OCI-LY3 (cell line): ENCODE measurements at regions not wholly inside any gene's neighbourhood (a gene's known extent, or its start where the extent isn't known, plus 50 kb on each side); places are given as distances from the start of the nearest gene placed in this dataset.

Experiments
- H2AFZ ChIP-seq: fragments of 200-600, 300-600 bp; shearing (Covaris generic); 2 replicates; pipeline ENCODE4 v1.6.0; 2014; ENCODE audit warnings: antibody characterized with exemption, low read depth, low read length
- H3K27ac ChIP-seq: fragments of 200-600, 300-600 bp; sonication (generic); 2 replicates; pipeline ENCODE4 v1.5.1; 2014; ENCODE audit warnings: mild to moderate bottlenecking, low read length, moderate library complexity, mixed read lengths
- H3K27me3 ChIP-seq: fragments of 200-600, 300-600 bp; sonication (generic); 2 replicates; pipeline ENCODE4 v1.6.1; 2014; ENCODE audit warnings: low read depth, low read length, mixed read lengths
- H3K36me3 ChIP-seq: fragments of 200-600, 300-600 bp; sonication (generic); replicated peaks from 2 replicates; pipeline ENCODE3; 2014; ENCODE audit warnings: low read depth, low read length, mixed read lengths
- H3K4me1 ChIP-seq: fragments of 300-600, 200-600 bp; sonication (generic); 2 replicates; pipeline ENCODE4 v1.6.1; 2014; ENCODE audit warnings: low read length, mixed read lengths
- H3K4me2 ChIP-seq: fragments of 200-600, 300-600 bp; sonication (generic); 2 replicates; pipeline ENCODE4 v1.6.1; 2014; ENCODE audit warnings: low read length, mixed read lengths
- H3K4me3 ChIP-seq: fragments of 300-600, 200-600 bp; sonication (generic); 2 replicates; pipeline ENCODE4 v1.5.1; 2014; ENCODE audit warnings: antibody characterized with exemption, mild to moderate bottlenecking, low read length, moderate library complexity
- H3K79me2 ChIP-seq: fragments of 300-600, 200-600 bp; shearing (Covaris generic); 2 replicates; pipeline ENCODE4 v1.6.1; 2014; ENCODE audit warnings: mild to moderate bottlenecking, low read length, mixed read lengths
- H3K9ac ChIP-seq: fragments of 300-600, 200-600 bp; shearing (Covaris generic); 2 replicates; pipeline ENCODE4 v1.6.0; 2014; ENCODE audit warnings: mild to moderate bottlenecking, low read length, moderate library complexity
- H3K9me3 ChIP-seq: fragments of 200-600, 300-600 bp; shearing (Covaris generic); 2 replicates; pipeline ENCODE4 v1.6.1; 2014; ENCODE audit warnings: low read length, mixed read lengths; ENCODE audit not compliant: insufficient read depth
- H4K20me1 ChIP-seq: fragments of 200-600, 300-600 bp; sonication (generic); 2 replicates; pipeline ENCODE4 v1.6.1; 2016; ENCODE audit warnings: low read length, mixed read lengths; ENCODE audit not compliant: insufficient read depth
- CTCF ChIP-seq: fragments of 200-600, 300-600 bp; sonication (generic); IDR thresholded peaks from 2 replicates; pipeline ENCODE4 v1.5.1; 2014; ENCODE audit warnings: antibody characterized with exemption, low read length, low read depth
- EZH2phosphoT487 ChIP-seq: fragments of 200-600 bp; shearing (Covaris generic); IDR thresholded peaks from 2 replicates; pipeline ENCODE4 v1.6.1; 2018; ENCODE audit warnings: antibody characterized with exemption, mixed run types, low read depth

- Histone ChIP-seq H3K79me2 (no peaks in the 10 kb centered on the region), H3K27ac (no peak overlapping the region), H3K36me3 (no peaks in the 10 kb centered on the region), H3K4me2 (no peak overlapping the region), H3K27me3 (peaks cover 4% of the 10 kb centered on the region; the same call in 1 of the 2 replicates), H3K4me1 (no peaks in the 10 kb centered on the region), H3K4me3 (no peak overlapping the region), H2AFZ (no peak overlapping the region), H3K9ac (no peak overlapping the region), H4K20me1 (no peaks in the 10 kb centered on the region), H3K9me3 (peaks cover 5% of the 10 kb centered on the region; the same call in 1 of the 2 replicates)
- no peak for TF ChIP-seq CTCF
- no peak for TF ChIP-seq EZH2phosphoT487
Measured at GRCh38 chr3:8421711-8422110, 79.9 kb upstream of the LMCD1 start.

- Histone ChIP-seq H4K20me1 (no peaks in the 10 kb centered on the region), H2AFZ (no peak overlapping the region), H3K27ac (no peak overlapping the region), H3K4me1 (no peaks in the 10 kb centered on the region), H3K4me3 (no peak overlapping the region), H3K36me3 (no peaks in the 10 kb centered on the region), H3K27me3 (peaks cover 4% of the 10 kb centered on the region; the same call in 1 of the 2 replicates), H3K9me3 (peaks cover 5% of the 10 kb centered on the region; the same call in 1 of the 2 replicates), H3K4me2 (no peak overlapping the region), H3K79me2 (no peaks in the 10 kb centered on the region), H3K9ac (no peak overlapping the region)
- TF ChIP-seq EZH2phosphoT487 (no peak), CTCF (no peak)
Measured at GRCh38 chr3:8423307-8423706, 78.3 kb upstream of the LMCD1 start.

GRCh38 chr3:8424281-8424680, 77.3 kb upstream of the LMCD1 start:
- H2AFZ ChIP-seq, result no peak overlapping the region
- no peak overlapping the region for H3K9ac ChIP-seq
- H4K20me1 ChIP-seq, result no peaks in the 10 kb centered on the region
- H3K27ac ChIP-seq, result no peak overlapping the region
- H3K4me2 ChIP-seq, result no peak overlapping the region
- H3K79me2 ChIP-seq, result no peaks in the 10 kb centered on the region
- H3K27me3 ChIP-seq, result peaks cover 1% of the 10 kb centered on the region; the same call in 1 of the 2 replicates
- H3K9me3 ChIP-seq, result peaks cover 5% of the 10 kb centered on the region; the same call in 1 of the 2 replicates
- H3K36me3 ChIP-seq, result no peaks in the 10 kb centered on the region
- TF ChIP-seq CTCF (no peak), EZH2phosphoT487 (no peak)
- H3K4me3 ChIP-seq, result no peak overlapping the region
- H3K4me1 ChIP-seq, result no peaks in the 10 kb centered on the region

GRCh38 chr3:8436661-8437287, 64.8 kb upstream of the LMCD1 start:
- no peaks in the 10 kb centered on the region for H3K36me3 ChIP-seq
- no peak overlapping the region for H3K27ac ChIP-seq
- H3K4me2 ChIP-seq, result no peak overlapping the region
- TF ChIP-seq CTCF (no peak), EZH2phosphoT487 (no peak)
- no peaks in the 10 kb centered on the region for H3K27me3 ChIP-seq
- H3K4me3 ChIP-seq, result no peak overlapping the region
- no peaks in the 10 kb centered on the region for H4K20me1 ChIP-seq
- H3K9me3 ChIP-seq, result no peaks in the 10 kb centered on the region
- H2AFZ ChIP-seq, result no peak overlapping the region
- H3K79me2 ChIP-seq, result no peaks in the 10 kb centered on the region
- H3K4me1 ChIP-seq, result no peaks in the 10 kb centered on the region
- H3K9ac ChIP-seq, result no peak overlapping the region
